ENCODE measurements at regions not wholly inside any gene's neighbourhood (a gene's known extent, or its start where the extent isn't known, plus 50 kb on each side); places are given as distances from the start of the nearest gene placed in this dataset.
"Not testable (repeated sequence)": the region's sequence is repeated elsewhere in the genome, so short reads cannot be mapped to it uniquely, and the experiment has no call there.

DNA sequence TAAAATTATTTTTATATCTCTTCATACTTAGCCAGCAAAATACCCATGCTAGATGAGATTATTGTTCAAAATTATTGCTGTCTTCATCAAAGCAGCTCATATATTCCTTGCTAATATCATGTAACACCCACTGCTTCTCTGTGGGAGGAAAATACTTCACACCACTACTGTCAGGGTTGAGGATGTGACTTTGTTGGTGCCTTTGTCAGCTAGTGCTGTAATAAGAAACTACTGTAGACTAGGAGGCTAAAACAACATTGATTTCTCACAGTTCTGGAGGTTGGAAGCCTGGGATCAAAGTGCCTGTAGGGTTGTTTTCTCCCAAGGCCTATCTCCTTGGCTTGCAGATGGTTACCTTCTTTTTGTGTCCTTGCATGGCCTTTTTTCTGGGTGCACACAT, 475.2 kb upstream of the ZNF337 start:
- TF ChIP-seq, protein P1, sequence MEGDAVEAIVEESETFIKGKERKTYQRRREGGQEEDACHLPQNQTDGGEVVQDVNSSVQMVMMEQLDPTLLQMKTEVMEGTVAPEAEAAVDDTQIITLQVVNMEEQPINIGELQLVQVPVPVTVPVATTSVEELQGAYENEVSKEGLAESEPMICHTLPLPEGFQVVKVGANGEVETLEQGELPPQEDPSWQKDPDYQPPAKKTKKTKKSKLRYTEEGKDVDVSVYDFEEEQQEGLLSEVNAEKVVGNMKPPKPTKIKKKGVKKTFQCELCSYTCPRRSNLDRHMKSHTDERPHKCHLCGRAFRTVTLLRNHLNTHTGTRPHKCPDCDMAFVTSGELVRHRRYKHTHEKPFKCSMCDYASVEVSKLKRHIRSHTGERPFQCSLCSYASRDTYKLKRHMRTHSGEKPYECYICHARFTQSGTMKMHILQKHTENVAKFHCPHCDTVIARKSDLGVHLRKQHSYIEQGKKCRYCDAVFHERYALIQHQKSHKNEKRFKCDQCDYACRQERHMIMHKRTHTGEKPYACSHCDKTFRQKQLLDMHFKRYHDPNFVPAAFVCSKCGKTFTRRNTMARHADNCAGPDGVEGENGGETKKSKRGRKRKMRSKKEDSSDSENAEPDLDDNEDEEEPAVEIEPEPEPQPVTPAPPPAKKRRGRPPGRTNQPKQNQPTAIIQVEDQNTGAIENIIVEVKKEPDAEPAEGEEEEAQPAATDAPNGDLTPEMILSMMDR (IDR thresholded peaks at IDR 0.05): not testable (repeated sequence)
- not testable (repeated sequence) for TF ChIP-seq POLR2A (IDR thresholded peaks at IDR 0.05)

Measured in Peyer's patch (tissue), 4 donors.